GM13976 (cell line): ENCODE measurements at regions not wholly inside any gene's neighbourhood (a gene's known extent, or its start where the extent isn't known, plus 50 kb on each side); places are given as distances from the start of the nearest gene placed in this dataset.
"Not testable (repeated sequence)": the region's sequence is repeated elsewhere in the genome, so short reads cannot be mapped to it uniquely, and the experiment has no call there.

Experiments used
- DNase-seq: peaks from one replicate; pipeline ENCODE4 v3.0.0; 2012; ENCODE audit warnings: low spot score
- in situ Hi-C: fragments of 300-500 bp; cut with MboI; formaldehyde crosslinking; loops from one replicate; pipeline ENCODE4 v1.12.0; 2022; ENCODE audit warnings: low sequenced_read_pairs, mixed read lengths, inconsistent platforms; ENCODE audit not compliant: unreplicated experiment
- TF ChIP-seq, protein P1 (sequence below): IDR thresholded peaks from 2 replicates; pipeline ENCODE4 v1.5.1; 2012; ENCODE audit warnings: borderline replicate concordance, mild to moderate bottlenecking; ENCODE audit not compliant: insufficient read depth; ENCODE audit errors: extremely low read depth, missing control alignments, control extremely low read depth

GRCh38 chr3:166613365-166613764, 766.7 kb downstream of the ZBBX start:
- in situ Hi-C loops: no loop called here
- TF ChIP-seq, protein P1, sequence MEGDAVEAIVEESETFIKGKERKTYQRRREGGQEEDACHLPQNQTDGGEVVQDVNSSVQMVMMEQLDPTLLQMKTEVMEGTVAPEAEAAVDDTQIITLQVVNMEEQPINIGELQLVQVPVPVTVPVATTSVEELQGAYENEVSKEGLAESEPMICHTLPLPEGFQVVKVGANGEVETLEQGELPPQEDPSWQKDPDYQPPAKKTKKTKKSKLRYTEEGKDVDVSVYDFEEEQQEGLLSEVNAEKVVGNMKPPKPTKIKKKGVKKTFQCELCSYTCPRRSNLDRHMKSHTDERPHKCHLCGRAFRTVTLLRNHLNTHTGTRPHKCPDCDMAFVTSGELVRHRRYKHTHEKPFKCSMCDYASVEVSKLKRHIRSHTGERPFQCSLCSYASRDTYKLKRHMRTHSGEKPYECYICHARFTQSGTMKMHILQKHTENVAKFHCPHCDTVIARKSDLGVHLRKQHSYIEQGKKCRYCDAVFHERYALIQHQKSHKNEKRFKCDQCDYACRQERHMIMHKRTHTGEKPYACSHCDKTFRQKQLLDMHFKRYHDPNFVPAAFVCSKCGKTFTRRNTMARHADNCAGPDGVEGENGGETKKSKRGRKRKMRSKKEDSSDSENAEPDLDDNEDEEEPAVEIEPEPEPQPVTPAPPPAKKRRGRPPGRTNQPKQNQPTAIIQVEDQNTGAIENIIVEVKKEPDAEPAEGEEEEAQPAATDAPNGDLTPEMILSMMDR: no peak
- DNase-seq: no peak

DNA sequence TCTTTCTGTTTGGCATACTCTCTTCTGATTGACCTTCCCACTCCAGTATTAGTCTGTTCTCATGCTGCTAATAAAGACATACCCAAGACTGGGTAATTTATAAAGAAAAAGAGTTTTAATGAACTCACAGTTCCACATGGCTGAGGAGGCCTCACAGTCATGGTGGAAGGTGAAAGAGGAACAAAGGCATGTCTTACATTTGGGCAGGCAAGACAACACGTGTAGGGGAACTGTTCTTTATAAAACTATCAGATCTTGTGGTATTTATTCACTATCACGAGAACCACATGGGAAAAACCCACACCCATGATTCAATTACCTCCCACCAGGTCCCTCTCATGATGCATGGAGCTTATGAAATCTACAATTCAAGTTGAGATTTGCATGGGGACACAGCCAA, 767.3 kb downstream of the ZBBX start:
- in situ Hi-C loops, DNase-seq: not testable (repeated sequence)

DNA sequence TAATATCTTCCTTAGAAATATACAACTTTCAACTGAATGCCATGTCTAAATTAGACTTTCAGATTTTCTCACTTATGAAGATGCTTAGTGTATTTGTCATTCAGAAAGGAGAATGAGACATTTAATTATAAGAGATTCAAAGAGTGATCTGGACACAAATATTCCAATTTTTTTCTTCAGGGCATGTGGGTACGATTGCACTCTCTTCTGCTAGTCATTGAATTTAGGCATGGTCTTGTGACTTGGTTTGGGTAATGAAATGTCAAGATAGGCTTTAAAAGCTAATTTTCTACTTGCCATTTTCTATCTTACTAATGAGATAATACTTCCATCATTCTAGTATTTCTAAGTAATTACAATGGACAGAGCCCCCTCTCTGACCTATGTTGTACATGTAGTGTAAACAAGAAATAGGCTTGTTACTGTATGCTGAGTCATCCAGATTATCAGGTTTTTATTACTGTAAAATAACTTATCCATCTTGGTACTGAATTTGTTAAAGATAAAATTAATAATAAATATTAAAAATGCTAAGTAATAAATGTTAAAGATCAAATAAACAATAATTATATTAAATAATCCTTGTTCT, 770.8 kb upstream of the BCHE start:
- no peak for DNase-seq
- in situ Hi-C loops: no loop called here
- TF ChIP-seq, protein P1: no peak

- no peak for DNase-seq
- in situ Hi-C loops: no loop called here
- TF ChIP-seq, protein P1: no peak
These were observed 769.8 kb upstream of the BCHE start for GRCh38 chr3:166606988-166607387.

GRCh38 chr3:166593776-166594175, 756.6 kb upstream of the BCHE start:
- no peak for DNase-seq
- in situ Hi-C loops: no loop called here
- TF ChIP-seq, protein P1: no peak

DNA sequence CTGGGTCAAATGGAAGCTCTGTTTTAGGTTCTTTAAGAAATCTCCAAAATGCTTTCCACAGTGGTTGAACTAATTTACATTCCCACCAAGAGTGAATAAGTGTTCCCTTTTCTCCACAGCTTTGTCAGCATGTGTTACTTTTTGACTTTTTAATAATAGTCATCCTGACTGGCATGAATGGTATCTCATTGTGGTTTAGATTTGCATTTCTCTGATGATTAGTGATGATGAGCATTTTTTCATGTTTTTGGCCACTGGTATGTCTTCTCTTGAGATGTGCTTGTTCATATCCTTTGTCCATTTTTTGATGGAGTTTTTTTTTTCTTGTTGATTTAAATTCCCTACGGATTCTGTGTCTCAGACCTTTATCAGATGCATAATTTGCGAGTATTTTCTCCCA, 745.0 kb upstream of the BCHE start:
- no peak for DNase-seq
- TF ChIP-seq, protein P1: no peak
- in situ Hi-C loops: no loop called here

DNA sequence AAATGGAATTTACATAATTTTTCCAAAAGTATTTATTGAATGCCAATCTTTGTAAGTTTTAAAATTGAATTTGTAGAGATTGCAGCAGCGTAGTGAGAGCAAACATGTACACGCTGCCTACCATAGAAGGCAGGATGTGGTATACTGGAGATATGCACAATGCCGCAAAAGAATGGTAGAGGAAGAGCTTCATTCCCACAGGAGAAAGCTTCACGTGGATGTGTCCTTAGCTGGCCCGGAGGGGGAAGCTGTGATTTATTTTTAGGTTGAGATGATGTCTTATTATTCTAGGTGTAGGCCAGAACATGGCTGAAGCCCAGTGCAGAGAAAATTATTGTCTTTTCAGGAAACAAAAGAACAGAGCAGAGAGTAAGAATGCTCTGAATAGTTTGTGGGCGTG, 743.3 kb upstream of the BCHE start:
- TF ChIP-seq, protein P1: no peak
- in situ Hi-C loops: no loop called here

DNA sequence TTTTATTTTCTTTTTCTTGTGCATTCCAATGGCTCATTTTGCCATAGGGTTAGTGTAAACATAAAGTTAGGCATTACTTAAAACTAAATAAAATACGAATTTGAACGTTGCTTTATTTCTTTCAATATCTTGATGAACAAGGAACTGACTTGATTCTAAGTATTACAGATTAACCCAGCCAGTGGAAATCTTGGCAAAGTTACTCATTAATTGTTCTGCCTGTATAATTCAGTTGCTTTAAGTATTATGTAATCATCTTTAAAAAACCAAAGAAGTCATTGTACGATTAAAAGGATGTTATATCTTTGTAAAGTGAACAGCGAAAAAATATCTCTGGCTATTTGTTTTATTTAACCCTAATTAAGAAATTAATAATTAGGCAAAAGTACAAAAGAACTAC, 737.9 kb upstream of the BCHE start:
- TF ChIP-seq, protein P1: no peak
- in situ Hi-C loops: no loop called here
- no peak for DNase-seq

More for the DNA sequence above, 743.3 kb upstream of the BCHE start:
- DNase-seq: no peak

DNA sequence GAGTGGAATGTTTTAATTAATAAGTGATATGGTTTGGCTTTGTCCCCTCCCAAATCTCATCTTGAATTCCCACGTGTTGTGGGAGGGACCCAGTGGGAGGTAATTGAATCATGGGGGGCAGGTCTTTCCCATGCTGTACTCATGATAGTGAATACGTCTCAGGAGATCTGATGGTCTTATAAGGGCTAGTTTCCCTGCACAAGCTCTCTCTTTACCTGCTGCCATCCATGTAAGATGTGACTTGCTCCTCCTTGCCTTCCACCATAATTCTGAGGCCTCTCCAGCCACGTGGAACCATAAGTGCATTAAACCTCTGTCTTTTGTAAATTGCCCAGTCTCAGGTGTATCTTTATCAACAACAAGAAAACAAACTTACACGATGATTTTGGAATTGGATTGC, 734.5 kb upstream of the BCHE start:
- in situ Hi-C loops, DNase-seq: not testable (repeated sequence)
